IPS-18a (cell line): ENCODE measurements at regions not wholly inside any gene's neighbourhood (a gene's known extent, or its start where the extent isn't known, plus 50 kb on each side); places are given as distances from the start of the nearest gene placed in this dataset.

Source experiments
- H3K27ac ChIP-seq: one replicate; pipeline ENCODE4 v1.5.1; 2013; ENCODE audit warnings: low read length
- H3K27me3 ChIP-seq: one replicate; pipeline ENCODE4 v1.6.1; 2013; ENCODE audit warnings: mild to moderate bottlenecking, low read length; ENCODE audit not compliant: control insufficient read depth, insufficient read depth
- H3K36me3 ChIP-seq: one replicate; pipeline ENCODE4 v1.6.1; 2013; ENCODE audit warnings: low read depth, low read length; ENCODE audit not compliant: control insufficient read depth
- H3K4me1 ChIP-seq: one replicate; pipeline ENCODE4 v1.6.1; 2013; ENCODE audit warnings: low read depth, low read length; ENCODE audit not compliant: control insufficient read depth
- H3K4me3 ChIP-seq: one replicate; pipeline ENCODE4 v1.5.1; 2013; ENCODE audit warnings: low read length
- H3K9ac ChIP-seq: one replicate; pipeline ENCODE4 v1.6.1; 2013; ENCODE audit warnings: mild to moderate bottlenecking, low read length, moderate library complexity
- H3K9me3 ChIP-seq: one replicate; pipeline ENCODE4 v1.6.1; 2013; ENCODE audit warnings: low read depth, low read length; ENCODE audit not compliant: control insufficient read depth

DNA sequence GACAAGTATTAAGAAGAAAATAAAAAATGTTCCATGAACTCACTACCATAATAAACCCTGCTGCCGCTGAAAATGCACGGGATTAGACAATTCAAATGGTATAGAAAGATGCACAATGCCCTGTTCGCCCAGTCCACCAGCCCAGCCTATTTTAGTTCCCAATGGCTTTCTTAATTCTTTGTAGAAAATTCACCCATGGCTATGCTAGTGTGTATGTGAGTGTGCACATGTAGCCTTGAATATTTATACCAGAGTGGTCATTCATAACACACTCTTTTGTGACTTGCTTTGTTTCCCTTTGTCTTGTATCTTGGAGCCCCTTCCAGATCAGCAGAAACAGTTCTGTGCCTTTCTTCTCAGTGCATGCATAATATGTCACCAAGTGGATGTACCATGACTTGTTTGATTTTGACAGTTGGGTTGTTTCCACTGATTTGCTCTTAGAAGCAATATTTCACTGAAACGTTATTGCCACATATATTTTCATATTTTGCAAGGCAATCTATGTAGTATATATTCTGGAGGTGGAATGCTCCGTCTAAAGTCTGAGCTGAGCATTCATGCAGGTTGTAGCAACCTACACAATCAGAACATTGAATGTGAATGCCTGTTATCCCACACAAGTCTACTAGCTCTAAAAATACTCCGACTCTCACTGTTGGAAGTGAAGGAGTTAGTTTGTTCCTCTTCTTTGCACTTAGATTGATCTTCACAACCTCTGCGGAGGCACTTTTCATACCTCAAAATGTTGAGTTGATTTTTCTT is 383.0 kb upstream of the EEF2KMT start:
- no peak overlapping the region for H3K9ac ChIP-seq
- H3K27ac ChIP-seq = no peak overlapping the region
- H3K36me3 ChIP-seq = no peaks in the 10 kb centered on the region
- peaks cover 24% of the 10 kb centered on the region for H3K4me1 ChIP-seq
- no peaks in the 10 kb centered on the region for H3K9me3 ChIP-seq
- no peak overlapping the region for H3K4me3 ChIP-seq
- H3K27me3 ChIP-seq = no peaks in the 10 kb centered on the region

- Histone ChIP-seq H3K4me1 (peaks cover 24% of the 10 kb centered on the region), H3K4me3 (no peak overlapping the region), H3K9me3 (no peaks in the 10 kb centered on the region), H3K27ac (no peak overlapping the region), H3K36me3 (no peaks in the 10 kb centered on the region), H3K27me3 (no peaks in the 10 kb centered on the region), H3K9ac (no peak overlapping the region)
Observed at GRCh38 chr16:5479926-5480325, 382.3 kb upstream of the EEF2KMT start.

DNA sequence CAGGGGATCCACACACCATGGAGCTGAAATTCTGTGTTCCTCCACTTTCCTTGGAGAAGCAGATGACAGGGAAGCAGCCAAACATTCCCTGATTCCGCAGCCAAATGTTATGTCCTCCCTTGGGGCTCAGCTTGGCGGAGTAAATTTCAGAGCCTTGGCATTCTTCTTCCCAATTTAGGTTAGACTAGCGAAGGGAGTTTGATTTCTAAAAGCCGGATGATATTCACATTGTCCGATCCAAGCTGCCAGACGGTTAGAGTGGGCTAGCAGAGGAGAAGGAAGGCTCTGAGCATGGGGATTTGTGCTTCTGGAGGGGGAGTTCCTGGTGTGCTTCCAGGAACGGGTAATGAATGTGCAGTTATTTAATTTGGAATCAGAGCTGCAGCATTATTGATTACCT is 380.4 kb upstream of the EEF2KMT start:
- no peaks in the 10 kb centered on the region for H3K9me3 ChIP-seq
- peaks cover 24% of the 10 kb centered on the region for H3K4me1 ChIP-seq
- no peak overlapping the region for H3K4me3 ChIP-seq
- H3K27ac ChIP-seq = no peak overlapping the region
- no peaks in the 10 kb centered on the region for H3K36me3 ChIP-seq
- no peaks in the 10 kb centered on the region for H3K27me3 ChIP-seq
- H3K9ac ChIP-seq = no peak overlapping the region

DNA sequence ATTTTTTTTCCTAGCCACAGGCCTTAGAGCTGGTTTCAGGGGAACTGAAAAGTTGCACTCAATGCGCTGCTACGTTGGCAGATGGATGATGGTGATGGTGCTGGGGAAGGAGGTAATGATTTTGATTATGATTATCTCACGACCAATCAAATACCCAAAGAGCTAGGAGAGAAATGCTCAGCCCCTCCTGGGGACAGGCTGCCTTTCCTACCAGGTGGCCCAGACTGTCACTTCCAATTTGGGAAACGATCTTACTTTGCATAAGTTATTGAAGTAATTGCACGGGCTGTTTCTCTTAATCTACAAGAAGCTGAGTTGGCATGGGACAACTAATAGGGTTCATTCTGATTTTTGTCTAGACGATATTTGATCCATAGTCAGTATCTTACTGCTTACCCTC is 379.7 kb upstream of the EEF2KMT start:
- Histone ChIP-seq H3K9ac (no peak overlapping the region), H3K4me3 (no peak overlapping the region), H3K36me3 (no peaks in the 10 kb centered on the region), H3K27ac (no peak overlapping the region), H3K27me3 (no peaks in the 10 kb centered on the region), H3K9me3 (no peaks in the 10 kb centered on the region), H3K4me1 (peaks cover 23% of the 10 kb centered on the region)

GRCh38 chr16:5472552-5472951 is 375.0 kb upstream of the EEF2KMT start:
- peaks cover under 1% of the 10 kb centered on the region for H3K4me1 ChIP-seq
- H3K4me3 ChIP-seq = no peak overlapping the region
- H3K27ac ChIP-seq = no peak overlapping the region
- no peaks in the 10 kb centered on the region for H3K36me3 ChIP-seq
- H3K9me3 ChIP-seq = no peaks in the 10 kb centered on the region
- no peaks in the 10 kb centered on the region for H3K27me3 ChIP-seq
- H3K9ac ChIP-seq = no peak overlapping the region

- H3K9ac ChIP-seq = no peak overlapping the region
- H3K27ac ChIP-seq = no peak overlapping the region
- no peaks in the 10 kb centered on the region for H3K36me3 ChIP-seq
- H3K4me1 ChIP-seq = no peaks in the 10 kb centered on the region
- no peaks in the 10 kb centered on the region for H3K27me3 ChIP-seq
- no peaks in the 10 kb centered on the region for H3K9me3 ChIP-seq
- no peak overlapping the region for H3K4me3 ChIP-seq
Observed at GRCh38 chr16:5468488-5468887, 370.9 kb upstream of the EEF2KMT start.

DNA sequence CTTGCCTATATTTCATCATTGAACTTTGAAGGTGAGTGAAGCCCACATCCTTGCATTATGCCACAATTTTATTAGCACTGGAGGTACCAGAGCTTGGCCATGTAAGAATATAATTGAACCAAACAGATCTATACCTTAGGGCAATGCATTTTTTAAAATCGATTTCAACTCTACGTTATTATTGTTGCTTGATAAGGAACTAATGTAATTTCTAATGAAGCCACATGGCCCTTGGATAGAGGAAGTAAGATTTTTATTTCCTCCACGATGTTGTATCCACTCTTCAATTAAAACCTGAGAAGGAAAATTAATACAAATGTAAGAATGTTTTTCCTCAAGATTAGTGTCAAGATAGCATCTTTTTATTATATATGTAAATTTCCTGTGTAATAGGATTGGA is 370.0 kb upstream of the EEF2KMT start:
- Histone ChIP-seq H3K36me3 (no peaks in the 10 kb centered on the region), H3K4me3 (no peak overlapping the region), H3K9ac (no peak overlapping the region)

GRCh38 chr16:5466551-5466950 is 369.0 kb upstream of the EEF2KMT start:
- Histone ChIP-seq H3K27me3 (no peaks in the 10 kb centered on the region), H3K27ac (no peak overlapping the region), H3K9me3 (no peaks in the 10 kb centered on the region), H3K36me3 (no peaks in the 10 kb centered on the region), H3K4me1 (no peaks in the 10 kb centered on the region), H3K4me3 (no peak overlapping the region), H3K9ac (no peak overlapping the region)

More for the DNA sequence above, 370.0 kb upstream of the EEF2KMT start:
- no peaks in the 10 kb centered on the region for H3K9me3 ChIP-seq
- no peak overlapping the region for H3K27ac ChIP-seq
- no peaks in the 10 kb centered on the region for H3K27me3 ChIP-seq
- no peaks in the 10 kb centered on the region for H3K4me1 ChIP-seq

DNA sequence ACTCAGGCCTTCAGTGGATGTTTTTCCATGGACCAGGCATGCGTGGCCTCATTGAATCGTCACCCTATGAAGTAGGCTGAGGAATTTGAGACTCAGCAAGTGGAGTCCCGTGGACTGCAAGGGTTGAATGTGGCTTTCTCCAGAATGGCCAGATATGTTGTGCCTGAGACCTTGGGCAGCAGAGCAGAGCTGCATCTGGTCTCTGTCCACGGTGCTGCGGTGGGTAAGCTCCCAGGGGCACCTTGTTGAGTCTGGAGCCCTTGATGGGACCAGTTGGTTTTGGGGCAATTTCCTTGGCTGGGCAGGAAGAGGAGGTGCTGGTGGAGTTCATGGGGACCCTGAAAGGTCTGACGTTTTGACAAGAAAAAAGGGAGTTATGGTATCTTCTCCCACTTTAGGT is 368.1 kb upstream of the EEF2KMT start:
- Histone ChIP-seq H3K4me3 (no peak overlapping the region), H3K27me3 (no peaks in the 10 kb centered on the region), H3K36me3 (no peaks in the 10 kb centered on the region), H3K9ac (no peak overlapping the region), H3K4me1 (no peaks in the 10 kb centered on the region), H3K9me3 (no peaks in the 10 kb centered on the region), H3K27ac (no peak overlapping the region)

- H3K36me3 ChIP-seq = no peaks in the 10 kb centered on the region
- no peaks in the 10 kb centered on the region for H3K9me3 ChIP-seq
- no peak overlapping the region for H3K4me3 ChIP-seq
- no peaks in the 10 kb centered on the region for H3K4me1 ChIP-seq
- no peaks in the 10 kb centered on the region for H3K27me3 ChIP-seq
- H3K27ac ChIP-seq = no peak overlapping the region
- H3K9ac ChIP-seq = no peak overlapping the region
Observed at GRCh38 chr16:5463820-5464219, 366.2 kb upstream of the EEF2KMT start.

DNA sequence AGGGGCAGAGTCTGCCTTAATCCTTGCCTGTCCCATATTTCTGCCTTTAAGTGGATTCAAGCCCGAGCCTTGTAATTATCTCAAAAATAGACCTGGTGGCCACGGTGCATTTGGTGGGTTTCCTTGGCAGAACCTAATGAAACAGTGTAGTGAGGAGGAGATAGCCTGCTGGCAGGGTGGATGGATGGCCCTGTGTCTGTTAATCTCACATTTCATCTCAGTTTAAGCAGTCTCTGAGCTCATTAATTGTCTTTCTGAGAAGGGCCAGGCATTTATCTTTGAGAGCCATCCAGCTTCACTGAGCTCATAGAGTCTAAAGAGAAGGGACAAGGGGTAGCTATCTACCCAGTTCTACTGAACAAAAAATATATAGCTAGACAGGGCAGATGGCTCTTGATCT is 364.0 kb upstream of the EEF2KMT start:
- Histone ChIP-seq H3K9ac (no peak overlapping the region), H3K27me3 (no peaks in the 10 kb centered on the region), H3K4me3 (no peak overlapping the region), H3K36me3 (no peaks in the 10 kb centered on the region), H3K9me3 (no peaks in the 10 kb centered on the region), H3K27ac (no peak overlapping the region), H3K4me1 (no peaks in the 10 kb centered on the region)

- Histone ChIP-seq H3K27me3 (no peaks in the 10 kb centered on the region), H3K9me3 (no peaks in the 10 kb centered on the region), H3K36me3 (no peaks in the 10 kb centered on the region), H3K4me1 (no peaks in the 10 kb centered on the region), H3K4me3 (no peak overlapping the region), H3K9ac (no peak overlapping the region), H3K27ac (no peak overlapping the region)
Observed at GRCh38 chr16:5461141-5461540, 363.5 kb upstream of the EEF2KMT start.
